ENCODE measurements at regions not wholly inside any gene's neighbourhood (a gene's known extent, or its start where the extent isn't known, plus 50 kb on each side); places are given as distances from the start of the nearest gene placed in this dataset.

GRCh38 chr11:134560566-134561330, 148.7 kb upstream of the B3GAT1 start:
- H3K9me3 ChIP-seq (ENCODE audit: control insufficient read depth in 1 of 2, insufficient read depth in 1 of 2, low read depth in 1 of 2, low read length in 2 of 2): no peaks in the 10 kb centered on the region
- H3K4me2 ChIP-seq (ENCODE audit: low read length): no peak overlapping the region
- TF ChIP-seq, protein P1, sequence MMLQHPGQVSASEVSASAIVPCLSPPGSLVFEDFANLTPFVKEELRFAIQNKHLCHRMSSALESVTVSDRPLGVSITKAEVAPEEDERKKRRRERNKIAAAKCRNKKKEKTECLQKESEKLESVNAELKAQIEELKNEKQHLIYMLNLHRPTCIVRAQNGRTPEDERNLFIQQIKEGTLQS (IDR thresholded peaks at IDR 0.05): no peak
- DNase-seq (ENCODE audit: low read depth, low spot score) (no peak), ATAC-seq (no peak)
- intact Hi-C loops (cut with micrococcal nuclease): no loop called here
- no peak overlapping the region for H2AFZ ChIP-seq (ENCODE audit: low read depth, low read length, poor library complexity, severe bottlenecking)
- ChIA-PET RAD21 (ENCODE audit: low non-redundant PET in 1 of 2, low total read pairs in 2 of 2, uncharacterized antibody in 2 of 2, unreplicated experiment in 2 of 2) (no interaction called here), CTCF (interaction anchor here (1.1 kb wide), 1 partner anchor 165 kb away, joined by 3 read pairs; no protein-coding TSS in a partner anchor), POLR2A (no interaction called here)
- no peak overlapping the region for H3K9ac ChIP-seq (ENCODE audit: low read length)
- no peaks in the 10 kb centered on the region for H3K4me1 ChIP-seq (ENCODE audit: control insufficient read depth in 1 of 2, insufficient read depth in 2 of 2, low read length in 2 of 2)
- no peak overlapping the region for H3K4me3 ChIP-seq (replicated peaks in 1 of 2; ENCODE audit: low read depth in 1 of 2, low read length in 2 of 2)
- no peaks in the 10 kb centered on the region for H3K79me2 ChIP-seq (ENCODE audit: insufficient read depth, low read length)
- no peaks in the 10 kb centered on the region for H3K27me3 ChIP-seq (ENCODE audit: insufficient read depth, low read length)
- no TSS peak for BruUV-seq (replicated peaks)
- H4K20me1 ChIP-seq (ENCODE audit: insufficient read depth): no peaks in the 10 kb centered on the region
- no peaks in the 10 kb centered on the region for H3K9me2 ChIP-seq (ENCODE audit: insufficient read depth)
- no peaks in the 10 kb centered on the region for H3K36me3 ChIP-seq (ENCODE audit: control insufficient read depth in 1 of 2, insufficient read depth in 2 of 2, low read length in 2 of 2)
- no peak overlapping the region for H3K27ac ChIP-seq (ENCODE audit: low read depth, low read length)

- Histone ChIP-seq H3K4me1 (ENCODE audit: control insufficient read depth in 1 of 2, insufficient read depth in 2 of 2, low read length in 2 of 2) (no peaks in the 10 kb centered on the region), H3K79me2 (ENCODE audit: insufficient read depth, low read length) (no peaks in the 10 kb centered on the region), H3K36me3 (ENCODE audit: control insufficient read depth in 1 of 2, insufficient read depth in 2 of 2, low read length in 2 of 2) (no peaks in the 10 kb centered on the region), H3K4me2 (ENCODE audit: low read length) (no peak overlapping the region), H3K9ac (ENCODE audit: low read length) (no peak overlapping the region), H3K9me2 (ENCODE audit: insufficient read depth) (no peaks in the 10 kb centered on the region), H3K27ac (ENCODE audit: low read depth, low read length) (no peak overlapping the region), H4K20me1 (ENCODE audit: insufficient read depth) (no peaks in the 10 kb centered on the region), H2AFZ (ENCODE audit: low read depth, low read length, poor library complexity, severe bottlenecking) (no peak overlapping the region), H3K27me3 (ENCODE audit: insufficient read depth, low read length) (no peaks in the 10 kb centered on the region), H3K4me3 (replicated peaks in 1 of 2; ENCODE audit: low read depth in 1 of 2, low read length in 2 of 2) (no peak overlapping the region), H3K9me3 (ENCODE audit: control insufficient read depth in 1 of 2, insufficient read depth in 1 of 2, low read depth in 1 of 2, low read length in 2 of 2) (no peaks in the 10 kb centered on the region)
- ChIA-PET RAD21 (ENCODE audit: low non-redundant PET in 1 of 2, low total read pairs in 2 of 2, uncharacterized antibody in 2 of 2, unreplicated experiment in 2 of 2) (no interaction called here), CTCF (interaction anchor here (1.1 kb wide), 1 partner anchor 166 kb away, joined by 3 read pairs; no protein-coding TSS in a partner anchor), POLR2A (no interaction called here)
- intact Hi-C loops (cut with micrococcal nuclease): no loop called here
- BruUV-seq (replicated peaks): no TSS peak
- DNase-seq (ENCODE audit: low read depth, low spot score): no peak
- TF ChIP-seq CBX3 (IDR thresholded peaks at IDR 0.05; ENCODE audit: low read depth) (no peak), ZFX (IDR thresholded peaks at IDR 0.05) (no peak), EZH2phosphoT487 (IDR thresholded peaks at IDR 0.05; ENCODE audit: borderline replicate concordance) (no peak), ZBTB33 (IDR thresholded peaks at IDR 0.05; ENCODE audit: extremely low read depth, insufficient replicate concordance, low read length) (no peak), ELF1 (IDR thresholded peaks at IDR 0.05; ENCODE audit: borderline replicate concordance, low read depth) (no peak), FOSL1 (IDR thresholded peaks at IDR 0.05; ENCODE audit: low read depth) (no peak), EZH2 (IDR thresholded peaks at IDR 0.05) (no peak), POLR2AphosphoS5 (IDR thresholded peaks at IDR 0.05; ENCODE audit: low read depth, low read length) (no peak)
- ATAC-seq: no peak
Measured at GRCh38 chr11:134560066-134560465, 148.0 kb upstream of the B3GAT1 start.

Data from HCT116 (cell line).